Caco-2 (cell line): ENCODE measurements at regions not wholly inside any gene's neighbourhood (a gene's known extent, or its start where the extent isn't known, plus 50 kb on each side); places are given as distances from the start of the nearest gene placed in this dataset.

Experiments
- BruUV-seq: library from RNA; stranded (reverse); fragments of 400-500 nt; replicated peaks from 2 replicates; lab custom pipeline; 2021; lab: Mats Ljungman, UMichigan
- CTCF ChIA-PET: fragments of 300-600 bp; sonication (Branson Sonifier 250); formaldehyde crosslinking; loops from one replicate; lab custom pipeline; 2022; ENCODE audit warnings: antibody characterized with exemption; lab: Charles Lee
- POLR2A ChIA-PET: fragments of 300-600 bp; sonication (Branson Sonifier 250); formaldehyde crosslinking; loops from one replicate; lab custom pipeline; 2022; ENCODE audit warnings: antibody characterized with exemption; lab: Charles Lee
- DNase-seq, 2 experiments: peaks; one replicate each; pipeline versions ENCODE4 v3.0.0 to v3.0.0-alpha.2; 2020 to 2022
- H3K27me3 ChIP-seq: replicated peaks from 2 replicates; pipeline ENCODE4 v1.6.0; 2011; ENCODE audit warnings: low read length; ENCODE audit not compliant: control insufficient read depth, insufficient read depth
- H3K36me3 ChIP-seq: 2 replicates; pipeline ENCODE4 v1.5.1; 2011; ENCODE audit warnings: low read length; ENCODE audit not compliant: control insufficient read depth, insufficient read depth
- H3K4me1 ChIP-seq: fragments of 250-450 bp; sonication (Bioruptor Pico); 2 replicates; pipeline ENCODE4 v1.5.1; 2020; ENCODE audit warnings: mild to moderate bottlenecking
- H3K4me3 ChIP-seq: 2 replicates; pipeline ENCODE4 v1.5.1; 2011; ENCODE audit warnings: low read depth, mild to moderate bottlenecking, control low read depth, low read length
- H3K9me3 ChIP-seq: fragments of 250-450 bp; sonication (Bioruptor Pico); 2 replicates; pipeline ENCODE4 v1.5.1; 2020; ENCODE audit warnings: mild to moderate bottlenecking, moderate library complexity
- H3K27ac Mint-ChIP-seq: one replicate; pipeline ENCODE4 v1.8.0; 2022; ENCODE audit warnings: mixed read lengths; ENCODE audit not compliant: unreplicated experiment
- H3K27me3 Mint-ChIP-seq: one replicate; pipeline ENCODE4 v1.8.0; 2022; ENCODE audit warnings: mixed read lengths; ENCODE audit not compliant: insufficient read depth, unreplicated experiment
- H3K36me3 Mint-ChIP-seq: one replicate; pipeline ENCODE4 v1.8.0; 2022; ENCODE audit warnings: mild to moderate bottlenecking, mixed read lengths; ENCODE audit not compliant: insufficient read depth, unreplicated experiment
- H3K4me1 Mint-ChIP-seq: one replicate; pipeline ENCODE4 v1.8.0; 2022; ENCODE audit warnings: low read depth, mixed read lengths; ENCODE audit not compliant: unreplicated experiment
- H3K4me3 Mint-ChIP-seq: one replicate; pipeline ENCODE4 v1.8.0; 2022; ENCODE audit warnings: mild to moderate bottlenecking, moderate library complexity, mixed read lengths; ENCODE audit not compliant: unreplicated experiment
- H3K9me3 Mint-ChIP-seq: one replicate; pipeline ENCODE4 v1.8.0; 2022; ENCODE audit warnings: mixed read lengths; ENCODE audit not compliant: unreplicated experiment
- intact Hi-C: fragments of 100-400 bp; cut with micrococcal nuclease; formaldehyde crosslinking; loops from one replicate; pipeline ENCODE4 v1.10.0; 2022; ENCODE audit not compliant: unreplicated experiment
- TF ChIP-seq, protein P1 (sequence below), 2 experiments: fragments of 200-600 bp in 1 of 2; IDR thresholded peaks; 1 replicate in 1 of 2; 2 replicates in 1 of 2; pipeline versions ENCODE4 v1.5.1 to v1.8.0; 2011 to 2022; ENCODE audit warnings: antibody characterized with exemption in 1 of 2, control low read depth in 1 of 2, inconsistent platforms in 1 of 2, low read depth in 1 of 2, low read length in 1 of 2, mild to moderate bottlenecking in 1 of 2, moderate library complexity in 1 of 2; ENCODE audit not compliant: insufficient read depth in 1 of 2, severe bottlenecking in 1 of 2, unreplicated experiment in 1 of 2

DNA sequence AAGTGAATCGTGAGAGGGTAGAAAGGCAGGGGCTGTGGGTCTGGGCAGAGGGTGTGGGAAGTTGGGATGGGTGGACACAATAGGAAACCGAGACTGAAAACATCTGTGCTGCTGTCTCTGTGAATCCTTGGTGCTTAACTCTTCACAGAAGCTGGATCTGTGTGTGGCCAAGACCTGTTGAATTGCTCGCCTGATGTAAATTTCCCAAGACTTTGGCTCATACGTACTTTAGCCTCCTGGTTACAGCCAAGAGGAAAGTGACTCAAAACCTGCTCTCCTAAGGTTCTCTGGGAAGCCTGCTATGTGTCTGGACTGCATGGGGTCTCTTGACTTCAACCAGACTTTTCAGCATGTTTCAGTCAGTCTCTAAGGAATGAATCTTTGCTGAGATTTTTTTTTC is 270.3 kb downstream of the RWDD3 start:
- Mint-ChIP-seq H3K4me1 (no peaks in the 10 kb centered on the region), H3K4me3 (no peak overlapping the region), H3K27me3 (no peaks in the 10 kb centered on the region), H3K36me3 (no peaks in the 10 kb centered on the region), H3K9me3 (no peaks in the 10 kb centered on the region), H3K27ac (no peak overlapping the region)
- no peaks in the 10 kb centered on the region for H3K9me3 ChIP-seq
- intact Hi-C loops, result no loop called here
- BruUV-seq, result no TSS peak
- H3K36me3 ChIP-seq, result no peaks in the 10 kb centered on the region
- ChIA-PET CTCF (no interaction called here), POLR2A (no interaction called here)
- H3K4me3 ChIP-seq, result no peak overlapping the region
- DNase-seq, result no peak
- TF ChIP-seq, protein P1, sequence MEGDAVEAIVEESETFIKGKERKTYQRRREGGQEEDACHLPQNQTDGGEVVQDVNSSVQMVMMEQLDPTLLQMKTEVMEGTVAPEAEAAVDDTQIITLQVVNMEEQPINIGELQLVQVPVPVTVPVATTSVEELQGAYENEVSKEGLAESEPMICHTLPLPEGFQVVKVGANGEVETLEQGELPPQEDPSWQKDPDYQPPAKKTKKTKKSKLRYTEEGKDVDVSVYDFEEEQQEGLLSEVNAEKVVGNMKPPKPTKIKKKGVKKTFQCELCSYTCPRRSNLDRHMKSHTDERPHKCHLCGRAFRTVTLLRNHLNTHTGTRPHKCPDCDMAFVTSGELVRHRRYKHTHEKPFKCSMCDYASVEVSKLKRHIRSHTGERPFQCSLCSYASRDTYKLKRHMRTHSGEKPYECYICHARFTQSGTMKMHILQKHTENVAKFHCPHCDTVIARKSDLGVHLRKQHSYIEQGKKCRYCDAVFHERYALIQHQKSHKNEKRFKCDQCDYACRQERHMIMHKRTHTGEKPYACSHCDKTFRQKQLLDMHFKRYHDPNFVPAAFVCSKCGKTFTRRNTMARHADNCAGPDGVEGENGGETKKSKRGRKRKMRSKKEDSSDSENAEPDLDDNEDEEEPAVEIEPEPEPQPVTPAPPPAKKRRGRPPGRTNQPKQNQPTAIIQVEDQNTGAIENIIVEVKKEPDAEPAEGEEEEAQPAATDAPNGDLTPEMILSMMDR (IDR thresholded peaks at IDR 0.05; ENCODE audit: insufficient read depth in 1 of 2, low read depth in 1 of 2, low read length in 1 of 2, severe bottlenecking in 1 of 2, unreplicated experiment in 1 of 2), result no peak
- H3K4me1 ChIP-seq, result no peaks in the 10 kb centered on the region
- no peaks in the 10 kb centered on the region for H3K27me3 ChIP-seq

DNA sequence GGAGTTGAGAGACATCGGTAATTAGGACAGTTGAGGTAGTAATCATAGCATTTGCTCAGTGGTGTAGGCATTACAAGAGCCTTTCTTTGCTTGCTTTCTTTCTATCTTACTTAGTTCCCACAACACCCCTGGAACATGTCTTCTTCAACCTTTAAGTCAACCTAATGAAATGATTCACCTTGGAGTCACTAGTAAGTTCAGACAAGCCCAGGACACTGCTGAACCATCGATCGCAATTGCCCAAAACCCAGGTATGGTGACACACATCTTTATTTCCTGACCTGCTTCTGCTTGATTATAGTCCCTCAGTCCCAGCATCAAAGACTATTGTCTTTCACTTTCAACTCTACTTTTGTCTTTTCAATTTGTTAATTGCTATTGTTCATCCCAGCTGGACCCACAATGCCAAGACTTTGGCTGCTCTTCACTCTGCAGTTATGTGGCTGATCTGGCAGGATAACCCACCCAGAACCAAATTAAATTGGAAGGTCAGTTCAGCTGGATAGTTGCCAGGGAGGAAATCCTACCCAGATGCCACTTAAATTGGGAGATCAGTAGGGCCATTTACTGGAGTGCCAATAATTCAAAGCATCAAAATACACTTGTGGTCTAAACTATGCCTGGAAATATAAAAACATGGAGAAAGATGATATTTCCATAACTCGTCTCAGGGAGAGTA is 272.9 kb downstream of the RWDD3 start:
- BruUV-seq, result no TSS peak
- no peaks in the 10 kb centered on the region for H3K27me3 ChIP-seq
- H3K27ac Mint-ChIP-seq, result no peak overlapping the region

DNA sequence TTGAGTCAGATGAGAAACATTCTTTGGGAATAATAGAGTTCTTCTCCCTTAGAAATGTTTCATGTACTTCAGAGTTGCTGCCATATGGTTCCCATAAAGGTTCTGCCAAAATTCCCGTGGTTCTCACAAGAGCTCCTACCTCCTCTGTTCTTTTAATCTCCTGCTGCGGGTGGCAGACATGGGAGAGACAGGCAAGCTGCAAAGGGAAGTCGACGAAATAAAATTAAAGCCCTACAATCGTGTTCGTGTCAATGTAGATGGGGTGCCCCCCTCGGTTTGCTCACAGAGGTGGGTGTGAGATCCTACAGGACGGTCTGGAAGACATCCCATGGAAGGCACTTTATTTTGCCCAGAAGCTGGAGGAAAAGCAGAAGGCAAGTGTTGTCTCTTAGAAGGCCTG is 276.0 kb downstream of the RWDD3 start:
- H3K27ac Mint-ChIP-seq, result no peak overlapping the region
- TF ChIP-seq, protein P1 (IDR thresholded peaks at IDR 0.05; ENCODE audit: insufficient read depth in 1 of 2, low read depth in 1 of 2, low read length in 1 of 2, severe bottlenecking in 1 of 2, unreplicated experiment in 1 of 2), result no peak
- POLR2A ChIA-PET, result interaction anchor here (0.7 kb wide), 1 partner anchor 10 kb away, joined by 6 read pairs; no protein-coding TSS in a partner anchor
- no peaks in the 10 kb centered on the region for H3K9me3 Mint-ChIP-seq
- intact Hi-C loops, result no loop called here
- Histone ChIP-seq H3K4me3 (no peak overlapping the region), H3K36me3 (no peaks in the 10 kb centered on the region), H3K4me1 (no peaks in the 10 kb centered on the region), H3K9me3 (no peaks in the 10 kb centered on the region), H3K27me3 (no peaks in the 10 kb centered on the region)
- no peaks in the 10 kb centered on the region for H3K27me3 Mint-ChIP-seq
- H3K4me3 Mint-ChIP-seq, result no peak overlapping the region
- CTCF ChIA-PET, result no interaction called here
- no peak for DNase-seq
- no peaks in the 10 kb centered on the region for H3K4me1 Mint-ChIP-seq
- no TSS peak for BruUV-seq
- H3K36me3 Mint-ChIP-seq, result no peaks in the 10 kb centered on the region

More for the DNA sequence above, 272.9 kb downstream of the RWDD3 start:
- Mint-ChIP-seq H3K36me3 (no peaks in the 10 kb centered on the region), H3K4me1 (no peaks in the 10 kb centered on the region), H3K4me3 (no peak overlapping the region), H3K27me3 (no peaks in the 10 kb centered on the region), H3K9me3 (no peaks in the 10 kb centered on the region)
- no peak for DNase-seq
- Histone ChIP-seq H3K36me3 (no peaks in the 10 kb centered on the region), H3K4me1 (no peaks in the 10 kb centered on the region), H3K9me3 (no peaks in the 10 kb centered on the region), H3K4me3 (no peak overlapping the region)
- intact Hi-C loops, result no loop called here
- ChIA-PET POLR2A (no interaction called here), CTCF (no interaction called here)
- TF ChIP-seq, protein P1 (IDR thresholded peaks at IDR 0.05; ENCODE audit: insufficient read depth in 1 of 2, low read depth in 1 of 2, low read length in 1 of 2, severe bottlenecking in 1 of 2, unreplicated experiment in 1 of 2), result no peak
